HepG2 (cell line): ENCODE measurements at regions not wholly inside any gene's neighbourhood (a gene's known extent, or its start where the extent isn't known, plus 50 kb on each side); places are given as distances from the start of the nearest gene placed in this dataset.

Source experiments
- ATAC-seq: fragments of 200-7000 bp; cut with Tn5 transposase; 3 replicates; pipeline ENCODE4 v1.9.1; 2020; ENCODE audit warnings: mild to moderate bottlenecking, moderate library complexity
- BruUV-seq: library from RNA; stranded (reverse); fragments of 400-500 nt; replicated peaks from 2 replicates; lab custom pipeline; 2021; lab: Mats Ljungman, UMichigan
- CTCF ChIA-PET: fragments of 300-600 bp; formaldehyde crosslinking; extraction: SDS; loops from one replicate; lab custom pipeline; 2021; ENCODE audit warnings: low total read pairs, inconsistent platforms, low intra/inter-chr PET ratio; lab: Yijun Ruan, JAX
- POLR2A ChIA-PET: fragments of 350-600 bp; sonication (Branson Sonifier 250); formaldehyde crosslinking; loops from one replicate; lab custom pipeline; 2020; ENCODE audit warnings: antibody characterized with exemption, inconsistent platforms; lab: Yijun Ruan, JAX
- DNase-seq: peaks from one replicate; pipeline ENCODE4 v3.0.0-alpha.2; 2015; ENCODE audit warnings: low spot score
- FAIRE-seq: peaks from 3 replicates; lab custom pipeline; 2011; peaks lifted over from hg19 to GRCh38; lab: Jason Lieb, UNC
- H2AFZ ChIP-seq: one replicate; pipeline ENCODE4 v1.6.1; 2011; ENCODE audit warnings: low read length, inconsistent platforms
- H3K27ac ChIP-seq: fragments of 300-600 bp; 3 replicates; pipeline ENCODE4 v1.8.0; 2011; ENCODE audit warnings: mixed run types, mild to moderate bottlenecking, mixed read lengths, low read length, inconsistent platforms; ENCODE audit not compliant: insufficient read depth; ENCODE audit errors: extremely low read length
- H3K27me3 ChIP-seq, 2 experiments: fragments of 200-600 bp in 1 of 2; 2 replicates in 1 of 2; 3 replicates in 1 of 2; pipeline versions ENCODE4 v1.6.0 to v1.8.0; 2011; ENCODE audit warnings: low read length in 2 of 2, mild to moderate bottlenecking in 2 of 2, moderate library complexity in 2 of 2, inconsistent platforms in 1 of 2; ENCODE audit not compliant: insufficient read depth in 2 of 2, control insufficient read depth in 1 of 2
- H3K36me3 ChIP-seq, 2 experiments: fragments of 200-600 bp in 1 of 2; replicated peaks in 1 of 2; 2 replicates in 1 of 2; 3 replicates in 1 of 2; pipeline versions ENCODE4 v1.5.1 to v1.8.0; 2011; ENCODE audit warnings: low read length in 2 of 2, inconsistent platforms in 1 of 2; ENCODE audit not compliant: insufficient read depth in 2 of 2, control insufficient read depth in 1 of 2
- H3K4me1 ChIP-seq: 2 replicates; pipeline ENCODE4 v1.5.1; 2012; ENCODE audit warnings: low read length, inconsistent platforms; ENCODE audit not compliant: insufficient read depth
- H3K4me2 ChIP-seq: 2 replicates; pipeline ENCODE4 v1.6.0; 2011; ENCODE audit warnings: low read depth, low read length, inconsistent platforms
- H3K4me3 ChIP-seq, 3 experiments: fragments of 200-600 bp in 1 of 3; sonication (generic), shearing (Covaris generic) in 1 of 3; replicated peaks in 1 of 3; 2 replicates each; pipeline ENCODE4 v1.5.1; 2011 to 2016; ENCODE audit warnings: low read length in 3 of 3, inconsistent platforms in 2 of 3, low read depth in 2 of 3, mild to moderate bottlenecking in 2 of 3, control low read depth in 1 of 3, mixed read lengths in 1 of 3; ENCODE audit not compliant: insufficient read depth in 1 of 3
- H3K79me2 ChIP-seq: one replicate; pipeline ENCODE4 v1.6.1; 2011; ENCODE audit warnings: low read length, inconsistent platforms; ENCODE audit not compliant: insufficient read depth
- H3K9ac ChIP-seq: 2 replicates; pipeline ENCODE4 v1.6.0; 2011; ENCODE audit warnings: mild to moderate bottlenecking, low read depth, low read length, inconsistent platforms; ENCODE audit not compliant: insufficient read depth
- H3K9me3 ChIP-seq: 2 replicates; pipeline ENCODE4 v1.5.1; 2012; ENCODE audit warnings: mild to moderate bottlenecking, low read length
- H4K20me1 ChIP-seq: 2 replicates; pipeline ENCODE4 v1.6.0; 2011; ENCODE audit warnings: inconsistent platforms, mild to moderate bottlenecking, low read length, moderate library complexity; ENCODE audit not compliant: insufficient read depth
- NAIF1 ChIP-seq: sonication (generic); formaldehyde crosslinking; IDR thresholded peaks from 2 replicates; pipeline ENCODE4 v1.5.0; 2020; ENCODE audit warnings: mild to moderate bottlenecking, missing genetic modification reagents, borderline replicate concordance
- PBX3 ChIP-seq: sonication (generic); formaldehyde crosslinking; IDR thresholded peaks from 2 replicates; pipeline ENCODE4 v1.8.1; 2023; ENCODE audit warnings: missing genetic modification reagents, inconsistent platforms, borderline replicate concordance
- PITX1 ChIP-seq: sonication (generic); formaldehyde crosslinking; IDR thresholded peaks from 2 replicates; pipeline ENCODE4 v1.5.1; 2020; ENCODE audit warnings: mild to moderate bottlenecking, missing genetic modification reagents
- SATB2 ChIP-seq: sonication (generic); formaldehyde crosslinking; IDR thresholded peaks from 2 replicates; pipeline ENCODE4 v1.5.0; 2020; ENCODE audit warnings: missing genetic modification reagents
- SP5 ChIP-seq: IDR thresholded peaks from 2 replicates; pipeline ENCODE4 v1.6.1; 2016; ENCODE audit warnings: low read depth, borderline replicate concordance
- ZBTB38 ChIP-seq: sonication (generic); formaldehyde crosslinking; IDR thresholded peaks from 2 replicates; pipeline ENCODE4 v1.5.1; 2020; ENCODE audit warnings: mild to moderate bottlenecking, missing genetic modification reagents
- ZMYM4 ChIP-seq: sonication (generic); formaldehyde crosslinking; IDR thresholded peaks from 2 replicates; pipeline ENCODE4 v1.8.1; 2023; ENCODE audit warnings: mild to moderate bottlenecking, missing genetic modification reagents
- ZNF782 ChIP-seq: sonication (generic); formaldehyde crosslinking; IDR thresholded peaks from 2 replicates; pipeline ENCODE4 v1.4.0; 2020; ENCODE audit warnings: missing genetic modification reagents, mild to moderate bottlenecking, borderline replicate concordance
- WGBS: methylation state at CpG from one replicate; pipeline ENCODE4 v1.1.6; 2017; ENCODE audit warnings: low lambda C conversion rate; 5-methylcytosine and 5-hydroxymethylcytosine counted together
- in situ Hi-C: cut with HindIII; loops from 2 replicates; pipeline ENCODE4 v1.10.0; 2017; ENCODE audit warnings: low pct_unique_long_range_greater_than_20kb; ENCODE audit not compliant: extremely low pct_ligation_motif_present
- intact Hi-C: fragments of 100-400 bp; cut with micrococcal nuclease; formaldehyde crosslinking; loops from one replicate; pipeline ENCODE4 v1.10.0; 2022; ENCODE audit not compliant: unreplicated experiment
- TF ChIP-seq, protein P1 (sequence below): sonication (generic); formaldehyde crosslinking; conservative IDR thresholded peaks from 2 replicates; pipeline ENCODE4 v1.4.0; 2020; ENCODE audit warnings: missing genetic modification reagents
- TF ChIP-seq, protein P2 (sequence below): sonication (generic); formaldehyde crosslinking; IDR thresholded peaks from 2 replicates; pipeline ENCODE4 v1.5.1; 2020; ENCODE audit warnings: mild to moderate bottlenecking, missing genetic modification reagents, moderate library complexity

DNA sequence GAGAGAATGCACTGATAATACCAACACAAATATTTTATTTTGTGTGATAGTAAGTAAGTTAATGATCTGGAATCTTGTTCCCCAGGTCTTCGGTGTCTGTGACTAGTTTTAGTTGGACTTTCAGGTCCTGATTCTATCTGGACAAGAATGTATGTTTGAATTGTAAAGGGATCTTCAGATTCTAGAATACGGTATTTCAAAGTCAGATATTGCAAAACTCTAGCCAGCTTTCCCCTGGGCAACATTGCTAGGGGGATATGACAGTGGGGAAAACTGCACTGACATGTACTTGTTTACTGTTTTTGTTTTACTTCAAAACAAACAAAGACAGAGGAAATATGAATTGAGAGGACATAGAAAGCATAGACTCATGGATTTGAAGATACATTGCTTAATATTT lies 489.0 kb downstream of the FAM133A start (continued):
- no peak for TF ChIP-seq PBX3 (CRISPR knock-in tag)
- TF ChIP-seq, protein P1, sequence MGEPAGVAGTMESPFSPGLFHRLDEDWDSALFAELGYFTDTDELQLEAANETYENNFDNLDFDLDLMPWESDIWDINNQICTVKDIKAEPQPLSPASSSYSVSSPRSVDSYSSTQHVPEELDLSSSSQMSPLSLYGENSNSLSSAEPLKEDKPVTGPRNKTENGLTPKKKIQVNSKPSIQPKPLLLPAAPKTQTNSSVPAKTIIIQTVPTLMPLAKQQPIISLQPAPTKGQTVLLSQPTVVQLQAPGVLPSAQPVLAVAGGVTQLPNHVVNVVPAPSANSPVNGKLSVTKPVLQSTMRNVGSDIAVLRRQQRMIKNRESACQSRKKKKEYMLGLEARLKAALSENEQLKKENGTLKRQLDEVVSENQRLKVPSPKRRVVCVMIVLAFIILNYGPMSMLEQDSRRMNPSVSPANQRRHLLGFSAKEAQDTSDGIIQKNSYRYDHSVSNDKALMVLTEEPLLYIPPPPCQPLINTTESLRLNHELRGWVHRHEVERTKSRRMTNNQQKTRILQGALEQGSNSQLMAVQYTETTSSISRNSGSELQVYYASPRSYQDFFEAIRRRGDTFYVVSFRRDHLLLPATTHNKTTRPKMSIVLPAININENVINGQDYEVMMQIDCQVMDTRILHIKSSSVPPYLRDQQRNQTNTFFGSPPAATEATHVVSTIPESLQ (CRISPR knock-in tag) = no peak

GRCh38 chrX:94178145-94178788 lies 504.3 kb downstream of the FAM133A start:
- no peaks in the 10 kb centered on the region for H3K9me3 ChIP-seq
- no peak for TF ChIP-seq ZNF782 (CRISPR knock-in tag)
- TF ChIP-seq, protein P2, sequence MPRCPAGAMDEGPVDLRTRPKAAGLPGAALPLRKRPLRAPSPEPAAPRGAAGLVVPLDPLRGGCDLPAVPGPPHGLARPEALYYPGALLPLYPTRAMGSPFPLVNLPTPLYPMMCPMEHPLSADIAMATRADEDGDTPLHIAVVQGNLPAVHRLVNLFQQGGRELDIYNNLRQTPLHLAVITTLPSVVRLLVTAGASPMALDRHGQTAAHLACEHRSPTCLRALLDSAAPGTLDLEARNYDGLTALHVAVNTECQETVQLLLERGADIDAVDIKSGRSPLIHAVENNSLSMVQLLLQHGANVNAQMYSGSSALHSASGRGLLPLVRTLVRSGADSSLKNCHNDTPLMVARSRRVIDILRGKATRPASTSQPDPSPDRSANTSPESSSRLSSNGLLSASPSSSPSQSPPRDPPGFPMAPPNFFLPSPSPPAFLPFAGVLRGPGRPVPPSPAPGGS (CRISPR knock-in tag) = no peak
- no peak for TF ChIP-seq PITX1 (CRISPR knock-in tag)
- no peak for TF ChIP-seq NAIF1 (CRISPR knock-in tag)
- no peak for TF ChIP-seq ZMYM4 (CRISPR knock-in tag)
- no peak for TF ChIP-seq SP5
- TF ChIP-seq ZBTB38 (CRISPR knock-in tag) = no peak
- TF ChIP-seq SATB2 (CRISPR knock-in tag) = no peak
- TF ChIP-seq, all 625 proteins: peak for 0
- no peaks in the 10 kb centered on the region for H3K27me3 ChIP-seq
- no peaks in the 10 kb centered on the region for H3K4me1 ChIP-seq
- intact Hi-C loops (no loop called here), in situ Hi-C loops (no loop called here)
- H4K20me1 ChIP-seq = no peaks in the 10 kb centered on the region
- ChIA-PET CTCF (no interaction called here), POLR2A (no interaction called here)
- ATAC-seq = no peak
- DNase-seq = no peak
- H3K9ac ChIP-seq = no peak overlapping the region
- H3K79me2 ChIP-seq = no peaks in the 10 kb centered on the region
- FAIRE-seq = no peak
- H3K36me3 ChIP-seq = no peaks in the 10 kb centered on the region
- BruUV-seq = no TSS peak
- H3K4me3 ChIP-seq = no peak overlapping the region
- no peak overlapping the region for H3K4me2 ChIP-seq
- no peak overlapping the region for H2AFZ ChIP-seq
- H3K27ac ChIP-seq = no peak overlapping the region
- 11% methylated on average over 9 of the region's 9 CpGs for WGBS
